ENCODE measurements at regions not wholly inside any gene's neighbourhood (a gene's known extent, or its start where the extent isn't known, plus 50 kb on each side); places are given as distances from the start of the nearest gene placed in this dataset.

DNA sequence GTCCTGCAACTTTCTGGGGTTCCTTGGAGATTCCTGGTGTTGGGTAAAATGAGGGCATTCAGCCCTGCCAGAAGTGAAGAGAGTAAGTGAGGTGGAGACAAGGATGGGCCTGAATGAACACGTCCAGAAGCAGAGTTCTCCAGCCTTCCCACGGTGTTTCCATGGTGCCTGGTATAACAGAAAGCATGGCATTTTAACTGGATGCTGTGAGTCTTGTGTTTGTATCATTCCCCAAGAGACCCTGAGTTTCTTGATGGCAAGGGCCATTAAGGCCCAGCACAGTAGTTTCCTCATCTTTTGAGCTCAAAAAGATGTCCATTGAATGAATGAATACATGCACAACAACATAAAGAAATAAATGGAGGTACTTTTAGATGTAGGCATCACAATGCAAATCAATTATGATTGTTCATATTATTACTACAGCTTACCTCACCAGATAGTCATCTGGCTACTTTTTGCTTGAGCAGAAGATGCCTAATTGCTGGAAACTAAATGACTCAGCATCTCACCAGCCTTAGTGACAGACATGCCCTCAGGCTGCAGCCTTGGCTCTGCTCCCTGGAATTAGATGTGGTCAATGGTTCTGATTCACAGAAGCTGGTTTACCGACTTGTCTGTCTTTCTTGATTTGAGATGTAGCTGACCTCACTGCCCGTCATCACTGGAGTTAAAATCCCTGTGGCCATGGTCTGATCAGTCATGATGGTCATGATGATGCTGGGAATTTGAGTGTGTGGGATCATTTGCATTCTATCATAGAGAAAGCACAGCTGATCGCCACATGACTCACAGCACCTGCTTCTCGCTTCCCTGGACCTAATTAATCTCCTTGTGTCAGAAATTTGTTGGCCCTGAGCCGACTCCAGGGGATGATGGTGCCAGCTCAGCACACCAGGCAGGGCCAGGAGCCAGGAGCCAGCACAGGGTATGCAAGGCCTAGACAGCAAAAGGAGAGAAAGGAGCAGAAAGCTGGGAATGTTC is 83.9 kb downstream of the CXCL12 start:
- no peak for TF ChIP-seq CTCF (IDR thresholded peaks at IDR 0.05; ENCODE audit: low read depth, low read length)
- no peak for TF ChIP-seq EZH2phosphoT487 (IDR thresholded peaks at IDR 0.05; ENCODE audit: low read depth)
